ENCODE measurements at regions not wholly inside any gene's neighbourhood (a gene's known extent, or its start where the extent isn't known, plus 50 kb on each side); places are given as distances from the start of the nearest gene placed in this dataset.

GRCh38 chr11:69392104-69392653, 89.3 kb upstream of the LINC01488 start (continued):
- no peak for TF ChIP-seq CHD1 (IDR thresholded peaks at IDR 0.05; ENCODE audit: low read depth, low read length)
- TF ChIP-seq YY1 (IDR thresholded peaks at IDR 0.05; ENCODE audit: low read depth, low read length), result no peak
- no peak for TF ChIP-seq RAD21 (IDR thresholded peaks at IDR 0.05 in 1 of 2, conservative IDR thresholded peaks at IDR 0.05 in 1 of 2; ENCODE audit: low read depth in 2 of 2, low read length in 2 of 2)
- no peak for TF ChIP-seq ZNF274 (IDR thresholded peaks at IDR 0.05; ENCODE audit: borderline replicate concordance, extremely low read depth, low read length)
- TF ChIP-seq PHF8 (conservative IDR thresholded peaks at IDR 0.05; ENCODE audit: low read depth, low read length), result no peak

Measured in H1 (cell line).